HG02798 (cell line): ENCODE measurements at regions not wholly inside any gene's neighbourhood (a gene's known extent, or its start where the extent isn't known, plus 50 kb on each side); places are given as distances from the start of the nearest gene placed in this dataset.
A peak's percentile ranks its signal among the peaks of the same experiment; 100 is the strongest.
"Not testable (repeated sequence)": the region's sequence is repeated elsewhere in the genome, so short reads cannot be mapped to it uniquely, and the experiment has no call there.

Experiments used
- ATAC-seq: cut with Tn5 transposase; IDR thresholded peaks from one replicate; pipeline ENCODE4 v1.9.1; 2021; ENCODE audit warnings: mild to moderate bottlenecking; ENCODE audit not compliant: unreplicated experiment, poor library complexity

DNA sequence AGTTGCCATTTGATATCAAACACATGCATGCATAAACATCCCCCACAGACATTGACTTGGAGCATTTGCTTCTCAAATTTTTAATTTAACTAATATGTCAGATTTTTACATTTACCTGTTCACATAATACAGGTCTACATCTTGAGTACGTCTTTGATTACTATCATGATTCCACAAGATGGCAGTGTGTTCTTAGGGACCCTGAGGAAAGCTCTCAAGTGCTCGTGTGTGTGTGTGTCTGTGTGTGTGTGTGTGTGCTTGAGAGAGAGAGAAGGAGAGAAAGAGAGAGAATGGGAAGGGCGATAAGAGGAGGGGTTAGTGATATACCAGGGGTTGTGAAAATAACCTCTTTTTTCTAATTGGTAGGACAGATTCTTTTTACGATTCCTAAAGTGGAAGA lies 167.1 kb upstream of the OR4E1 start:
- no peak for ATAC-seq

DNA sequence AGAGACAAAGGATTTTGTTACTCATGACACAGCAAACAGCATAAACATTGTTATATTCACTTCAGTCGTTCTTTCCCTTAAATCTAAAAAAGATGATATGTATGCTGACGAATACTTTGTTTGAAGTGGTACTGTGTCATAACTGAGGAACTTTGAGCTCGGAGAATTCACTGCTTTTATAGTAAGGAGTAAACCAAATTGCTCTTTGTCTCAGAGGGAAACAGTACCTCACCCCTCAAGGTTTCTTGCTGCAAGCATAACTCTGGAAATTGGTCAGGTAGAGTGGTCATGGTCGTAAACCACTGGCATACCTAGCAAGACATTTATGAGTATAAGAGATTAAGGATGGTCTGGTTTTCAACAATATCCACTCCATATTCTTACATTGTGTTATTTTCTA lies 160.2 kb upstream of the OR4E1 start:
- ATAC-seq: no peak

DNA sequence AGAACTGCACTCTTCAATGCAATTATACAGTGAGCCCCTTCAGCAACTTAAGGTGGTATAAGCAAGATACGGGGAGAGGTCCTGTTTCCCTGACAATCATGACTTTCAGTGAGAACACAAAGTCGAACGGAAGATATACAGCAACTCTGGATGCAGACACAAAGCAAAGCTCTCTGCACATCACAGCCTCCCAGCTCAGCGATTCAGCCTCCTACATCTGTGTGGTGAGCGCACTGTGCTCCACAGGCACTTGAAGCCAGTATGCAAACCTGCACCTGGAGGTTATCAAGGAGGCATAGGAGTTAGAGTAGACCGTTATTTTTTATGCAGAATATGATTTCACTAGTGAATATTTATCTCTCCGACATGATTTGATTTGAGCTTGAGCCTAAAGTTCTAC lies 152.2 kb upstream of the OR4E1 start:
- no peak for ATAC-seq

DNA sequence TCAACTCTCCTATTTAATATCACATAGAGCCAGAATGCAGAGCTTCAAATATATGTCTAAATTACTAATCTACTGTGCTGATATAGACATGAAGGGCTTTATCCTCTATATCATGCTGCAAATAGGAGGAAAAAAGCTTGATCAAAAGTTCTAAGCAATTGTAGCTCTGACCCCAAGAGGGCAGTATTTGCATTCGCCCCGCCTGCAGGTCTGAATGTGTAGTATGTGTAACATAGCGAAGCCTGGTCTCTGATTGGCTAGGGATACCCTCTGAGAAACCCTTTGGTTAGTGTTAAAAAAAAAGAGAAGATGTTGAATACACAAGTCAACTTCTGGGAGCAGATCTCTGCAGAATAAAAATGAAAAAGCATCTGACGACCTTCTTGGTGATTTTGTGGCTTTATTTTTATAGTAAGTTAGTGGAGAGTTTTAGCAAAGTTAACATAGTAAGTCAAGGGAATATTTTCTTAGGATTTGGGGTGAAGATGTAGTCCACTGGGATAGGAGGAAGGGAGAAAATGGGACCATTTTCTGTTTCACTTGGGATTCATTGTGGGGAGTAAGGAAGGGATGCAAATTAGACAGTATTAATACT lies 151.6 kb upstream of the OR4E1 start:
- ATAC-seq: no peak

DNA sequence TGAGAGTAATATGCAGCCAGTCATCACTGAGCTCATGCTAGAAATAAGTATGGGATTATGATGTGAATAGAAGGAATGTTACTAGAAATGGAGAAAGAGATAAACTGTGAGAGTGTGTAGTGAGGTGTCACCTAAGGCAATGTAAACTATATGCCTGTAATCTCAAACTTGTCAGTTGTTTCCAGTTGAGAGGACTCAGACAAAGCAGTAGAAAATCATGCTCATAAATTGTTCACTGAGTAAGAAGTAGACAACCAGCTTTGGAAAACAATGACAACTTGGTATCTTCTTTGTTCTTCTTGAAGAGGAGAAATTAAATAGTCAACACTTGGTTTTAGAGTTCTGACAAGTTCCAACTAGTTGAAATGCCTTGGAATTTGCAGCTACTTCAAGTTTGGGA lies 148.5 kb upstream of the OR4E1 start:
- ATAC-seq: no peak

DNA sequence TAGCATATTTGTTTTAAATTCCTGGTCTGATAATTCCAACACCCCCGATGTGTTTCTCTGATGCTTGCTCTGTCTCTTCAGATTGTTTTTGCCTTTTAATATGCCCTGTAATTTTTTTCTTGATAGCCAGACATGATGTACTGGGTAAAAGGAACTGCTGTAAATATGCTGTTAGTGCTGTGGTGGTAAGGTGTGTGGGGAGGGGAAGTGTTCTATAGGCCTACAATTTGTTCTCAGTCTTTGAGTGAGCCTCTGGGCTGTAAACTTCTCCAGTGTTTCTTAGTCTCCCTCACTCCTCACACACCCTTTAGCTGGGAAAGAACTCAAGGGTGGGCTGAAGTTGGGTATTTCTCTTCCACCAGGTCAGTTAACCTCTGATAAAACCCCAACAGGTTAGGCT lies 147.0 kb upstream of the OR4E1 start:
- no peak for ATAC-seq

DNA sequence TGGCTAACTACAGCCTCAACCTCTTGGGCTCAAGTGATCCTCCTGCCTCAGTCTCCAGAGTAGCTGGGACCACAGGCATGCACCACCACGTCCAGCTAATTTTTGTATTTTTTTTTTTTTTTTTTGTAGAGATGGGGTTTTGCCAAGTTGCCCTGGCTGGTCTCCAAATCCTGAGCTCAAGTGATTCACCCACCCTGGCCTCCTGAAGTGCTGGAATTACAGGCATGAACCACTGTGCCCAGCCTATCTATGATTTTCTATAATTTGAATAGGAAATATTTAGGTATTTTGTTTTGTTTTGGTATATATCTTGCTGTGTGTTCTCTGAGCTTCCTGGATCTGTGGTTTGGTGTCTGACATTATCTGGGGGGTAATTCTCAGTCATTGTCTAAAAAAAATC lies 146.3 kb upstream of the OR4E1 start:
- not testable (repeated sequence) for ATAC-seq

DNA sequence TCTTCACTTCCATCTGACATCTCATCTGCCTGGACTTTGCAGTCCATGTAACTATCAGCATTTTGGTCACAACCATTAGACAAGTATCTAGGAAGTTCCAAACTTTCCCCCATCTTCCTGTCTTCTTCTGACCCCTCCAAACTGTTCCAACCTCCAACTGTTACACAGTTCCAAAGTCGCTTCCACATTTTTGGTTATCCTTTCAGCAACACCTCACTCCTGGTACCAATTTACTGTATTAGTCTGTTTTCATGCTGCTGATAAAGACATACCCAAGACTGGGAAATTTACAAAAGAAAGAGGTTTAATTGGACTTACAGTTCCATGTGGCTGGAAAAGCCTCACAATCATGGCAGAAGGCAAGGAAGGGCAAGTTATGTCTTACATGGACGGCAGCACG lies 143.4 kb upstream of the OR4E1 start:
- ATAC-seq: not testable (repeated sequence)

DNA sequence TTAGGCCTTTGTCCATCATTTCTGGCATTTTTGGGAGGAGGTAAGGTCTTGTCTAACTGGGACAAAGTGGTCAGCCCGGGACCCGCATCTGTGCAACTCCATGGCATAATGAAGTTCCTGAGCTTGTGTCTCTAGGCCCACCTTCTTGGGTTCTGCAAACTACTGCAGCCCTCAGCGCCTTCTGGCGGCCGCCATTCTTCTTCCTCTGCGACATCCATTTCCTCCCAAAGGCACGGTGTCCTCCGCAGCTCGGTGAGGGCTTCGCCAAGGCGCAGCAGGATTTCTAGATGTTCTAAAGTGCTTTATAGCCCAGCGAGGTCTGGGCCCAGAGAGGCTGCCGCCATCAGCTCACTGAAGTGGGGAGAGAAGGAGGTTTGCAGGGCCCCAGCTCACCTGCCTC lies 134.4 kb upstream of the OR4E1 start:
- no peak for ATAC-seq

DNA sequence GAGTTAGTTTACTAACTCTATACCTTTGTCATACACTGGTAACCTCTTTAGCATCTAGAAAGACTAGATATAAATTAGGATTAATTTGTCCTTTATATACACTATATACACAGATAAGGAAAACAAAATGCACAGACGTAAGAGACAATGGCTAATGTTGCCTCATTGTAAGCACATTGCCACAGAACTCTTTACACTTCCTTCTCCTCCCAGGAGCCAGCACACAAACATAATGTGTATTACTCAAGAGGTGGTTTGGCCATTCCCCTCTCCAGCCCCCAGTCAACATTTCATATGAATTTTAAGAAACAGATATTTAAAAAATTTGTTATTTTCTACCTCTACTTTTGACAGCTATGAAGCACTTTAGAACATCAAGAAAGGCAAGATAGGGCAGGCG lies 131.4 kb upstream of the OR4E1 start:
- ATAC-seq: no peak

DNA sequence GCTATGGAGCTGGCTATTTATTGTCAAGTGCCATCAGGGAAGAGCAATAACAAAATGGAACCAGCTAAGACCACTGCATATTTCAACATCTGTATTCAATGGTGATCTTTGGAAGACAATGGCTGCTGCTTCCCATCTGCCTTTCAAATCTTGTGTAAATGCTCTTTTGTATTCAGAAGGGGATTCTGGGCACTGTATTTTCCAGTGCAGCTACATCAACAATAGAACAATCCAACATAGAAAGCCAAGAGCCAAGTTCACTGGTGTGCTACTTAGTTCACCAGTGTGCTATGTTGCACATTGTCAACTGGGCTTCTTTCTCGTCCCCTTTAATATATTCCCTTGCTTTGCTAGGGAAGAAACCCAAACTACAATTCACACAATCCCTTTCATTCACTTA lies 128.8 kb upstream of the OR4E1 start:
- no peak for ATAC-seq

DNA sequence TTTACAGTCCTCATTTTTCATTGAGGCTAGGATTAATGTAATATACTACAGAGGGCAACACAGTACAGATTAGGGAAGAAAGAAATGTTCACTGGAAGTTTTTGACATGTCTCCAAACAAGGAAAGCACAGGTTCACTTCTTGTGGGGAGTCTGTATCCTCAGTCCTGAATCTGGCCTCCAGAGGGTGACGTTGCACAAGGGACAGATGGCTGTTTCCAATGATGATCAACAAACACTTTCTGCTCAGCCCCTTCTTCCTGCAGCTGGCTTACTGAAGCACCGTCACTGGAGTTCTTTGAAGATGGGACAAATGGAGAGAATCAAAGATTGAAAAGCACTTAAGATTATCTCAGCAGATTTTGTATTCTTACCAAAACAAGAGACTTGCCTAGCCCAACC lies 123.3 kb upstream of the OR4E1 start:
- no peak for ATAC-seq

DNA sequence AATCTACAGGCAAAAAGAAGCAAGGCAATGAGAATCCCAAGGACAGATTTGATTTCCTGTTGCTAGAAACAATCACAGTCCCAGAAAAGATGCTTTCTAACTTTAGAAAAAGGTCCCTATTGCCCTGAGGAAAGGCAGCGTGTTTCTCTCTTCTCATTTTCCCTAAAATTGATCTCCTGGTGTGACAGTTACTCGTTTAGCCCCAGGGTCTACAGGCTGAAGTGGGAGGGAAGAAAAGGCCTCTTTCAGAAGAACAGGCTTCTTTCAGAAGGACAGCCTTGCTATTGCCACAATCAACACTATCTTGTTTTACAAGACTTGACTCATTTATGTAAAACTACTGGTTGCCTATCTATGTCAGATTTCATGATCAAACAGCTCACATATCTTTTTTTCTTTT lies 121.8 kb upstream of the OR4E1 start:
- ATAC-seq: no peak

DNA sequence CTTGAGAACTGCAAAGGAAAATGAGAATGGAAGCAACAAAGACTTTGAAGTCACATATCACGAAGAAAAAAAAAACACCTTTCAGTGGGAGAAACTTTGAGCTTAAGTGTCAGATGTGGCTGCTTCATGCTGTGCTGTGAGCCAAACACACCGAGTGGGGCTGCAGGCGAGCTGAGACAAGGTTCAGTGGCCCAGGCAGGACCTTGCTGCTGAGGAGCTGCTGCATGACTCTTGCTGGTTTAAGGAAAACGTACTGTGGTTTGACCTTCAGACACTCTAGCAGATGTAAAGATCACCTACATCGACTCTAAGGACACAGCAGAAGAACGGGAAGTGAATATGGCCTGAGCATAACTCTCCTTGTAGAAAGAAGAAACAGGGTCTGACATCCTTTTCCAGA lies 118.1 kb upstream of the OR4E1 start:
- no peak for ATAC-seq

DNA sequence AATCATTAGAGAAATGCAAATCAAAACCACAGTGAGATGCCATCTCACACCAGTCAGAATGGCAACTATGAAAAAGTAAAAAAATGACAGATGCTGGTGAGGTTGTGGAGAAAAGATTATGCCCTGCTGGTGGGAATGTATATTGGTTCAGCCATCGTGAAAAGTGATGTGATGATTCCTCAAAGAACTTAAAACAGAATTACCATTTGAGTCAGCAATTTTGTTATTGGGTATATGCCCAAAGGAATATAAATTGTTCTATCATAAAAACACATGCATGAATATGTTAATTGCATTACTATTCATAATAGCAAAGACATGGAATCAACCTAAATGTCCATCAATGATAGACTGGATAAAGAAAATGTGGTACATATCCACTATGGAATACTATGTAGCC lies 115.1 kb upstream of the OR4E1 start:
- ATAC-seq: not testable (repeated sequence)

DNA sequence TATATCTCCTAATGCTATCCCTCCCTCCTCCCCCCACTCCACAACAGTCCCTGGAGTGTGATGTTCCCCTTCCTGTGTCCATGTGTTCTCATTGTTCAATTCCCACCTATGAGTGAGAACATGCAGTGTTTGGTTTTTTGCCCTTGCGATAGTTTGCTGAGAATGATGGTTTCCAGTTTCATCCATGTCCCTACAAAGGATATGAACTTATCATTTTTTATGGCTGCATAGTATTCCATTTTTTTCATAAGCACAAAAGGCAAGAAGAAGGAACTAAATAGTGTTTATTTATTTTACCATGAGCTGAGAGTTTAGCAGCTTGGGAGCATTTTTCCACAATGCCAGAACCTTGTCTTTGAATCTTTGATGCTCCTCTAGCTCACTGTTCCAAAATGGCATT lies 113.6 kb upstream of the OR4E1 start:
- ATAC-seq: not testable (repeated sequence)

DNA sequence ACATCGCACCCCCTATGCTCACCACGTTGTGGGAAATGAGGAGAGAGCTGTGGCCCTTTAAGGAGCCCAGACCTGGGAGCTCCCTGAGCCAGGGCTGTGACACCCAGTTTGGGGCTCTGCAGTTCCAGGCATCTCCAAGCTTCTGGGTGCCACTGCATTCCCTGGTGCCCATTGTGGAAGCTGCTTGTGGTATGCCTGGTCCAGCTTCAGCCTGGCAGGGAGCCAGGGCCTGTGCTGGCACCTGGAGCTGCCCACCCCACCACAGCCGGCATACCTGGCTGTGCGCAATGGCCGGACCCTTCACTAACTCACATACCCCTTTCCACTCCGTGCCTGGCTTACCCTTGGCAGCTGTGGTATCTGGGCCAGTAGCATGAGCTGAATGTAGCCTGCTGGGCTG lies 107.9 kb upstream of the OR4E1 start:
- ATAC-seq: no peak

DNA sequence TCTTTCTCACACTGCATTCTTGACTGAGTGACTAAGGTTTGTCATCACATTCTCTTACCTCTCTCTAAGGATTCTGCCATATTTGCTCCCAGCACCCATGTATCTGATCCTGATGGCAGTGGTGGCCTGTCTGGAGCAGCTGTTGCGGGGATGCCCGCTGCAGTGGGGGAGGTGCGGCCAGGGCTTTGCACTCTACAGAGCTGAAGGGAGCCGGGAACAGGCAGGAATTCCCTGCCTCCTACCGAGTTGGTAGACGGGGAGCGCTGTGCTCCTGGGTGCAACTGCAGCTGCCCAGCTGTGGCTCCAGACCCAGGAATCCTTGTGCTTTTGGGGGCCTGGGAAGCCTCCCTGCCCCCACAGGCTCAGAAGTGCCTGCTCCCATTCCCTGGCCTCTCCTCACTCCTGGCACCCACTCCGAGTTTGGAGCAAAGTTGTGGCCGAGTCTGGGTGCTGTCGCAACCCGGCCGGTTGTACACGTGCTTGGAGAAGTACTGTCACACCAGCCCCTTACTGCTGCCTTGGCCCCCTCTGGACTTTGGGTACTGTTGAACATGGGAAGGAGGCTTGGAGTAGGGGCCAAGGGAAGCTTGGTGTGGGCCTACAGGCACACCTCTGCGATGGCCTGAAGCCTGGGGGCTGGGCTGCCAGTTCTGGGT lies 106.9 kb upstream of the OR4E1 start:
- ATAC-seq: no peak

DNA sequence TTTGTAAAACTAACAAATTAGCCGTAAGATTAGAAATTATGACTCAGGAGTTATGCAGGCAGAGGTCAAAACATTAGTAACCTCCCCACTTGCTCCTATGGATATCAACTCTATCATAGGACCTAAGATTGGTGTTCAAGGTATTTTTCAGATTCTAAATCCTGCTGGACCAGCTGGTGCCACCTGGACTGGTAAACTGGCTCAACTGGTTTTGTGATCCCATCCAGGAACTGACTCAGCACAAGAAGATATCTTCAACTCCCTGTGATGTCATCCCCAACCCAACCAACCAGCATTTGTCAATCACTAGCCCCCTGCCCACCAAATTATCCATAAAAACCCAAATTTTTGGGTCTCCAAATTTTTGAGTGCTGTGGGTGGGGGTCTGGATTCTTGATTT lies 98.1 kb upstream of the OR4E1 start:
- ATAC-seq: no peak

DNA sequence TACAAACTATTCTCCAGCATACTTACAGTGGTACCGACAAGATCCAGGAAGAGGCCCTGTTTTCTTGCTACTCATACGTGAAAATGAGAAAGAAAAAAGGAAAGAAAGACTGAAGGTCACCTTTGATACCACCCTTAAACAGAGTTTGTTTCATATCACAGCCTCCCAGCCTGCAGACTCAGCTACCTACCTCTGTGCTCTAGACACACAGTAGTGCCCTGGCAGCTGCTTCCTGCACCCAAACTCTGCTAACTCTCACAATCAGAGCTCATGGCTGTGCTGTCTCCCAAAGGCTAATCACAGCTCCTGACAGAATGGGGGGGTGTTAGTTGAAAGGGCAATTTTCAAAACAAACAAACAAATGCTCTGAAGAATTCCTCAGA lies 95.2 kb upstream of the OR4E1 start:
- no peak for ATAC-seq

DNA sequence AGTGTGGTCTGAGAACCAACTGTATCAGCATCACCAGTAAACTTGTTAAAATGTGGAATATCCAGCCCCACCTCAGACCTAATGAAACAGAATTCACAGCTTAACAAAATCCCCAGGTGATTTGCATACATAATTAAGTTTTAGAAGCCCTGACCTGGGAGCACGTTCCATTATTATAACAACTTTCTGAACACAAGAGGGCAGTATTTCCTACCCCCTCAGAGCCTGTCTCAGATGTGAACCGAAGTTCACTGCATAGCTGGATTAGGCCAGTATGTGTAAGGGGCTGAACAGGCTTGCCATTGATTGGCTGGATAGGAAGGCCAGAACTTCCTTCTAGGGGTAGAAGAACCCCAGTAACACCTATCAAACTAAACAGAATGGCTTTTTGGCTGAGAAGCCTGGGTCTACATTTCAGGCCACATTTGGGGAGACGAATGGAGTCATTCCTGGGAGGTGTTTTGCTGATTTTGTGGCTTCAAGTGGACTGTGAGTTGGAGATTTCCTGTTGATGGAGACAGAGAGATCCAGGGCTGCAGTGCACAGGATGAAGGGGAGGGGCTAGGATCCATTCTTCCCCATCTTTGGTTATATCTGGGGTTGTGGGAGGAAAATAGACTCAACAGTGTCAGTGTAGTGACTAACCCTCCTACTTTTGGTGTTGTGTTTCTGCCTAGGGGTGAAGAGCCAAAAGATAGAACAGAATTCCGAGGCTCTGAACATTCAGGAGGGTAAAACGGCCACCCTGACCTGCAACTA lies 94.7 kb upstream of the OR4E1 start:
- peak; percentile 43 for ATAC-seq

DNA sequence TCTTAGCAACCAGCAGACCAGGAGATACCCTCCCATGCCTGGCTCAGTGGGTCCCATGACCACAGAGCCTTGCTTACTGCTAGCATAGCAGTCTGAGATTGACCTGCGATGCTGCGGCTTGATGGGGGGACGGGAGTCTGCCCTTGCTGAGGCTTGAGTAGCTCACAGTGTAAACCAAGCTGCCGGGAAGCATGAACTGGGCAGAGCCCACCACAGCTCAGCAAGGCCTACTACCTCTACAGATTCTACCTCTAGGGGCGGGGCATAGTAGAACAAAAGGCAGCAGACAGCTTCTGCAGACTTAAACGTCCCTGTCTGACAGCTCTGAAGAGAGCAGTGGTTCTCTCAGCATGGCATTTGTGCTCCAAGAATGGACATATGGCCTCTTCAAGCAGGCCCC lies 86.7 kb upstream of the OR4E1 start:
- not testable (repeated sequence) for ATAC-seq
